Naive thymus-derived CD4-positive, alpha-beta T cell (primary cell): ENCODE measurements at regions not wholly inside any gene's neighbourhood (a gene's known extent, or its start where the extent isn't known, plus 50 kb on each side); places are given as distances from the start of the nearest gene placed in this dataset.
"Not testable (repeated sequence)": the region's sequence is repeated elsewhere in the genome, so short reads cannot be mapped to it uniquely, and the experiment has no call there.

Source experiments
- ATAC-seq: fragments of 150-1000 bp; cut with Tn5 transposase; 2 replicates; pipeline ENCODE4 v1.10.0; 2021; ENCODE audit warnings: mild to moderate bottlenecking, moderate library complexity
- CTCF ChIA-PET: fragments of 350-600 bp; sonication (Branson Sonifier 250); formaldehyde crosslinking; loops from one replicate; lab custom pipeline; 2021; ENCODE audit warnings: antibody characterized with exemption; lab: Charles Lee
- POLR2A ChIA-PET: fragments of 350-600 bp; sonication (Branson Sonifier 250); formaldehyde crosslinking; loops from one replicate; lab custom pipeline; 2021; ENCODE audit warnings: antibody characterized with exemption, inconsistent platforms; lab: Charles Lee
- DNase-seq, 9 donors: peaks; one replicate each; pipeline versions ENCODE4 v3.0.0 to v3.0.0-alpha.2; 2020 to 2022; ENCODE audit warnings: mixed read lengths in 1 of 9
- H3K27ac ChIP-seq: one replicate; pipeline ENCODE4 v1.7.0; 2013; ENCODE audit warnings: mild to moderate bottlenecking, low read depth, low read length, moderate library complexity
- H3K27me3 ChIP-seq, 2 donors: one replicate each; pipeline ENCODE4 v1.7.0; 2013; ENCODE audit warnings: low read length in 2 of 2, mild to moderate bottlenecking in 2 of 2, moderate library complexity in 2 of 2; ENCODE audit not compliant: control insufficient read depth in 2 of 2, insufficient read depth in 2 of 2
- H3K36me3 ChIP-seq, 3 experiments: 1 replicate in 2 of 3; 2 replicates in 1 of 3; pipeline ENCODE4 v1.7.0; 2013; ENCODE audit warnings: low read length in 3 of 3, mild to moderate bottlenecking in 3 of 3, moderate library complexity in 1 of 3; ENCODE audit not compliant: insufficient read depth in 3 of 3, control insufficient read depth in 2 of 3
- H3K4me1 ChIP-seq, 2 donors: one replicate each; pipeline ENCODE4 v1.7.0; 2013; ENCODE audit warnings: low read length in 2 of 2, mild to moderate bottlenecking in 2 of 2, moderate library complexity in 1 of 2; ENCODE audit not compliant: control insufficient read depth in 2 of 2, insufficient read depth in 2 of 2
- H3K4me3 ChIP-seq: 2 replicates; pipeline ENCODE4 v1.7.0; 2013; ENCODE audit warnings: mild to moderate bottlenecking, low read length
- H3K9me3 ChIP-seq, 3 experiments: 1 replicate in 2 of 3; 2 replicates in 1 of 3; pipeline ENCODE4 v1.7.0; 2013; ENCODE audit warnings: low read length in 3 of 3; ENCODE audit not compliant: control insufficient read depth in 2 of 3
- H3K27ac Mint-ChIP-seq, 9 donors: one replicate each; pipeline ENCODE4 v1.8.0; 2020 to 2022; ENCODE audit warnings: mixed read lengths in 9 of 9, mild to moderate bottlenecking in 8 of 9, moderate library complexity in 5 of 9, inconsistent platforms in 2 of 9
- H3K27me3 Mint-ChIP-seq, 5 donors: one replicate each; pipeline ENCODE4 v1.8.0; 2021 to 2022; ENCODE audit warnings: mixed read lengths in 5 of 5, mild to moderate bottlenecking in 1 of 5
- H3K36me3 Mint-ChIP-seq, 5 donors: one replicate each; pipeline ENCODE4 v1.8.0; 2020 to 2022; ENCODE audit warnings: mixed read lengths in 5 of 5, mild to moderate bottlenecking in 3 of 5, inconsistent platforms in 1 of 5
- H3K4me1 Mint-ChIP-seq, 7 donors: one replicate each; pipeline ENCODE4 v1.8.0; 2020 to 2022; ENCODE audit warnings: mixed read lengths in 7 of 7, mild to moderate bottlenecking in 3 of 7, inconsistent platforms in 1 of 7
- H3K4me3 Mint-ChIP-seq, 10 donors: one replicate each; pipeline ENCODE4 v1.8.0; 2020 to 2022; ENCODE audit warnings: mild to moderate bottlenecking in 10 of 10, mixed read lengths in 10 of 10, moderate library complexity in 6 of 10, inconsistent platforms in 2 of 10
- H3K9me3 Mint-ChIP-seq, 11 donors: one replicate each; pipeline ENCODE4 v1.8.0; 2020 to 2022; ENCODE audit warnings: mixed read lengths in 11 of 11, mild to moderate bottlenecking in 4 of 11, inconsistent platforms in 1 of 11, moderate library complexity in 1 of 11
- intact Hi-C, 2 donors: fragments of 100-400 bp; cut with micrococcal nuclease; formaldehyde crosslinking; loops; one replicate each; pipeline ENCODE4 v1.15.1; 2023

GRCh38 chrX:73962948-73963347, 110.4 kb upstream of the XIST start:
- Mint-ChIP-seq H3K27me3 (no peaks in the 10 kb centered on the region), H3K9me3 (no peaks in the 10 kb centered on the region), H3K36me3 (peaks cover 3 to 46% (median 10%) of the 10 kb centered on the region in 5 donors), H3K4me3 (no peak overlapping the region), H3K27ac (peak overlapping the region in 2 of 9 donors; percentile 43 to 63), H3K4me1 (peaks cover 9 to 82% (median 49%) of the 10 kb centered on the region in 7 donors)
- no peak for DNase-seq
- ChIA-PET POLR2A (no interaction called here), CTCF (no interaction called here)
- no peaks in the 10 kb centered on the region for H3K9me3 ChIP-seq
- no peaks in the 10 kb centered on the region for H3K27me3 ChIP-seq
- ATAC-seq = no peak
- intact Hi-C loops = no loop called here
- no peaks in the 10 kb centered on the region for H3K4me1 ChIP-seq
- H3K4me3 ChIP-seq = no peak overlapping the region
- no peak overlapping the region for H3K27ac ChIP-seq
- peaks cover 0 to 11% (median 0%) of the 10 kb centered on the region in 3 experiments for H3K36me3 ChIP-seq

GRCh38 chrX:73961867-73962266, 109.4 kb upstream of the XIST start:
- H3K4me1 ChIP-seq, ATAC-seq, H3K9me3 Mint-ChIP-seq, H3K27me3 Mint-ChIP-seq, H3K4me3 ChIP-seq, DNase-seq, H3K27ac ChIP-seq, POLR2A ChIA-PET, intact Hi-C loops, H3K27me3 ChIP-seq, H3K9me3 ChIP-seq, CTCF ChIA-PET: not testable (repeated sequence)
- H3K4me1 Mint-ChIP-seq = peaks cover 12 to 88% (median 55%) of the 10 kb centered on the region in 7 donors
- H3K27ac Mint-ChIP-seq = peak overlapping the region in 7 of 9 donors; percentile 8 to 67 (median 46)
- peaks cover 0 to 11% (median 0%) of the 10 kb centered on the region in 3 experiments for H3K36me3 ChIP-seq
- peaks cover 3 to 42% (median 10%) of the 10 kb centered on the region in 5 donors for H3K36me3 Mint-ChIP-seq
- peak overlapping the region in 3 of 10 donors; percentile 31 to 49 (median 33) for H3K4me3 Mint-ChIP-seq

- no peaks in the 10 kb centered on the region for H3K9me3 ChIP-seq
- peak overlapping the region; percentile 98 for H3K4me3 ChIP-seq
- H3K27ac ChIP-seq = peak overlapping the region; percentile 93
- Mint-ChIP-seq H3K27ac (peak overlapping the region; percentile 89 to 99 (median 96)), H3K9me3 (peaks cover 0 to 1% (median 0%) of the 10 kb centered on the region in 11 donors), H3K4me1 (peaks cover 12 to 55% (median 30%) of the 10 kb centered on the region in 7 donors), H3K27me3 (no peaks in the 10 kb centered on the region), H3K4me3 (peak overlapping the region; percentile 82 to 98 (median 94)), H3K36me3 (peaks cover 0 to 14% (median 4%) of the 10 kb centered on the region in 5 donors)
- H3K27me3 ChIP-seq = no peaks in the 10 kb centered on the region
- CTCF ChIA-PET = interaction anchor here (0.6 to 0.7 kb wide), 2 partner anchors 13 to 400 kb away, joined by 3 read pairs; no protein-coding TSS in a partner anchor
- intact Hi-C loops = loop anchor here (1.0 to 10.0 kb wide), 12 partner anchors 33 to 1670 kb away; partner anchors contain the start of genes CHIC1 (in 2 of the 2), ABCB7 (in 1 of the 2), HDAC8 (in 1 of the 2) and RLIM (in 1 of the 2)
- POLR2A ChIA-PET = interaction anchor here (0.9 to 1.1 kb wide), 3 partner anchors 32 to 1668 kb away, joined by 4 to 5 read pairs (median 4); no protein-coding TSS in a partner anchor
- ATAC-seq (no peak), DNase-seq (no peak)
- H3K36me3 ChIP-seq = peaks cover 0 to 3% (median 0%) of the 10 kb centered on the region in 3 experiments
- peaks cover 0 to 12% of the 10 kb centered on the region in 2 donors for H3K4me1 ChIP-seq
Observed at GRCh38 chrX:73944563-73944908, 92.0 kb upstream of the XIST start.

- Mint-ChIP-seq H3K9me3 (peaks cover 0 to 1% (median 0%) of the 10 kb centered on the region in 11 donors), H3K36me3 (peaks cover 0 to 8% (median 4%) of the 10 kb centered on the region in 5 donors), H3K4me3 (peak overlapping the region; percentile 82 to 98 (median 94)), H3K27ac (peak overlapping the region; percentile 89 to 99 (median 96)), H3K27me3 (peaks cover 0 to 2% (median 0%) of the 10 kb centered on the region in 5 donors), H3K4me1 (peaks cover 12 to 49% (median 27%) of the 10 kb centered on the region in 7 donors)
- ChIA-PET POLR2A (interaction anchor here (0.9 to 1.3 kb wide), 4 partner anchors 33 to 1668 kb away, joined by 4 to 5 read pairs (median 4); no protein-coding TSS in a partner anchor), CTCF (interaction anchor here (0.6 to 0.7 kb wide), 2 partner anchors 14 to 400 kb away, joined by 3 read pairs; no protein-coding TSS in a partner anchor)
- H3K27me3 ChIP-seq = no peaks in the 10 kb centered on the region
- no peaks in the 10 kb centered on the region for H3K9me3 ChIP-seq
- peaks cover 0 to 10% of the 10 kb centered on the region in 2 donors for H3K4me1 ChIP-seq
- intact Hi-C loops = loop anchor here (1.0 to 10.0 kb wide), 12 partner anchors 33 to 1669 kb away; partner anchors contain the start of genes CHIC1 (in 2 of the 2), ABCB7 (in 1 of the 2), HDAC8 (in 1 of the 2) and RLIM (in 1 of the 2)
- DNase-seq (peak; percentile 67 to 92 (median 87)), ATAC-seq (peak; percentile 100)
- peaks cover 0 to 3% (median 0%) of the 10 kb centered on the region in 3 experiments for H3K36me3 ChIP-seq
- peak overlapping the region; percentile 98 for H3K4me3 ChIP-seq
- peak overlapping the region; percentile 93 for H3K27ac ChIP-seq
Observed at GRCh38 chrX:73943693-73944562, 91.4 kb upstream of the XIST start.

GRCh38 chrX:73940893-73941470, 88.5 kb upstream of the XIST start:
- ChIA-PET CTCF (no interaction called here), POLR2A (interaction anchor here (0.8 kb wide), 1 partner anchor 29 kb away, joined by 3 read pairs; no protein-coding TSS in a partner anchor)
- Histone ChIP-seq H3K4me3 (no peak overlapping the region), H3K27ac (no peak overlapping the region), H3K4me1 (peaks cover 0 to 10% of the 10 kb centered on the region in 2 donors), H3K36me3 (peaks cover 0 to 3% (median 0%) of the 10 kb centered on the region in 3 experiments), H3K27me3 (no peaks in the 10 kb centered on the region), H3K9me3 (no peaks in the 10 kb centered on the region)
- ATAC-seq (no peak), DNase-seq (no peak)
- Mint-ChIP-seq H3K4me1 (peaks cover 5 to 29% (median 16%) of the 10 kb centered on the region in 7 donors), H3K9me3 (peaks cover 0 to 1% (median 0%) of the 10 kb centered on the region in 11 donors), H3K27ac (no peak overlapping the region), H3K27me3 (peaks cover 0 to 2% (median 0%) of the 10 kb centered on the region in 5 donors), H3K4me3 (no peak overlapping the region), H3K36me3 (peaks cover 0 to 1% (median 0%) of the 10 kb centered on the region in 5 donors)
- intact Hi-C loops = loop anchor here (5.0 to 10.0 kb wide), 7 partner anchors 36 to 1666 kb away; partner anchors contain the start of genes HDAC8 (in 1 of the 2), RLIM (in 1 of the 2), RPS4X (in 1 of the 2) and UPRT (in 1 of the 2)

- CTCF ChIA-PET, H3K27ac Mint-ChIP-seq, intact Hi-C loops, H3K27me3 Mint-ChIP-seq, H3K4me3 ChIP-seq, H3K4me3 Mint-ChIP-seq, H3K36me3 Mint-ChIP-seq, H3K4me1 ChIP-seq, H3K9me3 Mint-ChIP-seq, H3K36me3 ChIP-seq, H3K9me3 ChIP-seq, POLR2A ChIA-PET, H3K27ac ChIP-seq, DNase-seq, ATAC-seq, H3K27me3 ChIP-seq, H3K4me1 Mint-ChIP-seq: not testable (repeated sequence)
Observed at GRCh38 chrX:73937843-73938242, 85.3 kb upstream of the XIST start.
